ENCODE measurements at regions not wholly inside any gene's neighbourhood (a gene's known extent, or its start where the extent isn't known, plus 50 kb on each side); places are given as distances from the start of the nearest gene placed in this dataset.

GRCh38 chr6:43878823-43879495, 108.9 kb downstream of the VEGFA start:
- no peak for DNase-seq
- no peak overlapping the region for H2AFZ ChIP-seq (ENCODE audit: insufficient read depth, low read depth, low read length, poor library complexity, severe bottlenecking)
- H3K4me2 ChIP-seq (replicated peaks; ENCODE audit: extremely low read depth, low read length, poor library complexity, severe bottlenecking): no peak overlapping the region
- H3K27ac Mint-ChIP-seq: no peak overlapping the region
- peaks cover 8% of the 10 kb centered on the region for H3K4me1 Mint-ChIP-seq
- intact Hi-C loops (cut with micrococcal nuclease): no loop called here
- no peaks in the 10 kb centered on the region for H4K20me1 ChIP-seq (ENCODE audit: insufficient read depth, low read length)
- 90% methylated on average over 2 of the region's 11 CpGs for WGBS (ENCODE audit: insufficient coverage)
- H3K27me3 Mint-ChIP-seq (ENCODE audit: low read depth in 3 of 3): peaks cover 0 to 3% (median 0%) of the 10 kb centered on the region in 3 donors
- H3K4me1 ChIP-seq (ENCODE audit: control insufficient read depth in 1 of 2, insufficient read depth in 2 of 2, low read length in 2 of 2): peaks cover 6% of the 10 kb centered on the region in 2 donors
- H3K27ac ChIP-seq (ENCODE audit: low read depth in 1 of 2, low read length in 2 of 2): no peak overlapping the region
- H3K79me2 ChIP-seq (ENCODE audit: insufficient read depth, low read length): no peaks in the 10 kb centered on the region
- TF ChIP-seq CTCF (IDR thresholded peaks at IDR 0.05): no peak
- no peaks in the 10 kb centered on the region for H3K36me3 ChIP-seq (replicated peaks in 1 of 2; ENCODE audit: control insufficient read depth in 1 of 2, insufficient read depth in 2 of 2, low read length in 2 of 2)
- H3K36me3 Mint-ChIP-seq: no peaks in the 10 kb centered on the region
- no peak overlapping the region for H3K4me3 ChIP-seq (replicated peaks in 1 of 3; ENCODE audit: low read depth in 2 of 3, low read length in 3 of 3)
- no peaks in the 10 kb centered on the region for H3K27me3 ChIP-seq (ENCODE audit: control insufficient read depth in 2 of 2, insufficient read depth in 2 of 2, low read length in 2 of 2)
- H3K9ac ChIP-seq (ENCODE audit: insufficient read depth, low read length, poor library complexity, severe bottlenecking): no peak overlapping the region
- no peak overlapping the region for H3K4me3 Mint-ChIP-seq
- H3K9me3 Mint-ChIP-seq: peaks cover 0 to 2% (median 0%) of the 10 kb centered on the region in 7 donors
- H3K9me3 ChIP-seq (replicated peaks in 1 of 2; ENCODE audit: control insufficient read depth in 1 of 2, insufficient read depth in 1 of 2, low read length in 2 of 2): no peaks in the 10 kb centered on the region

GRCh38 chr6:43878127-43878634, 108.2 kb downstream of the VEGFA start:
- no peak overlapping the region for H3K27ac Mint-ChIP-seq
- Histone ChIP-seq H3K27me3 (ENCODE audit: control insufficient read depth in 2 of 2, insufficient read depth in 2 of 2, low read length in 2 of 2) (no peaks in the 10 kb centered on the region), H3K36me3 (replicated peaks in 1 of 2; ENCODE audit: control insufficient read depth in 1 of 2, insufficient read depth in 2 of 2, low read length in 2 of 2) (no peaks in the 10 kb centered on the region), H3K27ac (ENCODE audit: low read depth in 1 of 2, low read length in 2 of 2) (no peak overlapping the region), H3K9me3 (replicated peaks in 1 of 2; ENCODE audit: control insufficient read depth in 1 of 2, insufficient read depth in 1 of 2, low read length in 2 of 2) (no peaks in the 10 kb centered on the region), H2AFZ (ENCODE audit: insufficient read depth, low read depth, low read length, poor library complexity, severe bottlenecking) (no peak overlapping the region), H3K4me2 (replicated peaks; ENCODE audit: extremely low read depth, low read length, poor library complexity, severe bottlenecking) (no peak overlapping the region), H3K9ac (ENCODE audit: insufficient read depth, low read length, poor library complexity, severe bottlenecking) (no peak overlapping the region), H4K20me1 (ENCODE audit: insufficient read depth, low read length) (no peaks in the 10 kb centered on the region), H3K4me1 (ENCODE audit: control insufficient read depth in 1 of 2, insufficient read depth in 2 of 2, low read length in 2 of 2) (no peaks in the 10 kb centered on the region), H3K79me2 (ENCODE audit: insufficient read depth, low read length) (no peaks in the 10 kb centered on the region), H3K4me3 (replicated peaks in 1 of 3; ENCODE audit: low read depth in 2 of 3, low read length in 3 of 3) (no peak overlapping the region)
- no peaks in the 10 kb centered on the region for H3K36me3 Mint-ChIP-seq
- peaks cover 0 to 2% (median 0%) of the 10 kb centered on the region in 7 donors for H3K9me3 Mint-ChIP-seq
- no peak for DNase-seq
- 91% methylated on average over 7 of the region's 8 CpGs for WGBS (ENCODE audit: insufficient coverage)
- peaks cover 0 to 3% (median 0%) of the 10 kb centered on the region in 3 donors for H3K27me3 Mint-ChIP-seq (ENCODE audit: low read depth in 3 of 3)
- H3K4me1 Mint-ChIP-seq: peaks cover 3% of the 10 kb centered on the region
- no peak overlapping the region for H3K4me3 Mint-ChIP-seq
- intact Hi-C loops (cut with micrococcal nuclease): no loop called here
- TF ChIP-seq CTCF (IDR thresholded peaks at IDR 0.05): no peak

Measured in CD14-positive monocyte (primary cell).